Coronary artery (tissue), 2 donors: ENCODE measurements at regions not wholly inside any gene's neighbourhood (a gene's known extent, or its start where the extent isn't known, plus 50 kb on each side); places are given as distances from the start of the nearest gene placed in this dataset.

Experiments
- DNase-seq: peaks from one replicate; pipeline ENCODE4 v3.0.0-alpha.2; 2017; ENCODE audit warnings: low spot score
- H3K27ac ChIP-seq, 2 donors: fragments of 200-600 bp; sonication (generic); one replicate each; pipeline ENCODE4 v1.5.1; 2016 to 2019
- H3K4me3 ChIP-seq: fragments of 200-600 bp; sonication (generic); 2 replicates; pipeline ENCODE4 v1.5.1; 2016; ENCODE audit warnings: mild to moderate bottlenecking, moderate library complexity
- TF ChIP-seq, protein P1 (sequence below): fragments of 200-600 bp; sonication (generic); IDR thresholded peaks from one replicate; pipeline ENCODE4 v1.5.1; 2019; ENCODE audit warnings: antibody characterized with exemption

DNA sequence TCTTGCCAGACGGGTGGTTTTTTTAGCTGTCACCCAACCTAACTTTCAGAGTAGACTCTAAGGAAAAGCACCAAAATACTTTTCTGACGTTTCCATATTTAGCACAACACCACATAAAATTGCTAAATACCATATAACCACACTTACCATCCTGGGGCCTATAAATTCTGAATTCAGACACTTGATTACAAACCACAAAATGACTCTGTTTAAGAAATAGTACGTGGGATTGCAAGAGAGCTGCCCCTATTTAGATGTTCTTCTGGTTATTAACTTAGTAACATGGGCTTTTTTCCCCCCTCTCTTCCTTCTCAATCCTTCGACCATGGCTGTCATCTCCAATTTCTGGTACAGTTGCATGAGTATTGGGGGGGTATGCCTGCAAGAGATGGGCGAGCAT lies 287.7 kb downstream of the BMP4 start:
- DNase-seq = no peak
- Histone ChIP-seq H3K27ac (no peak overlapping the region), H3K4me3 (no peak overlapping the region)
- TF ChIP-seq, protein P1, sequence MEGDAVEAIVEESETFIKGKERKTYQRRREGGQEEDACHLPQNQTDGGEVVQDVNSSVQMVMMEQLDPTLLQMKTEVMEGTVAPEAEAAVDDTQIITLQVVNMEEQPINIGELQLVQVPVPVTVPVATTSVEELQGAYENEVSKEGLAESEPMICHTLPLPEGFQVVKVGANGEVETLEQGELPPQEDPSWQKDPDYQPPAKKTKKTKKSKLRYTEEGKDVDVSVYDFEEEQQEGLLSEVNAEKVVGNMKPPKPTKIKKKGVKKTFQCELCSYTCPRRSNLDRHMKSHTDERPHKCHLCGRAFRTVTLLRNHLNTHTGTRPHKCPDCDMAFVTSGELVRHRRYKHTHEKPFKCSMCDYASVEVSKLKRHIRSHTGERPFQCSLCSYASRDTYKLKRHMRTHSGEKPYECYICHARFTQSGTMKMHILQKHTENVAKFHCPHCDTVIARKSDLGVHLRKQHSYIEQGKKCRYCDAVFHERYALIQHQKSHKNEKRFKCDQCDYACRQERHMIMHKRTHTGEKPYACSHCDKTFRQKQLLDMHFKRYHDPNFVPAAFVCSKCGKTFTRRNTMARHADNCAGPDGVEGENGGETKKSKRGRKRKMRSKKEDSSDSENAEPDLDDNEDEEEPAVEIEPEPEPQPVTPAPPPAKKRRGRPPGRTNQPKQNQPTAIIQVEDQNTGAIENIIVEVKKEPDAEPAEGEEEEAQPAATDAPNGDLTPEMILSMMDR = no peak

DNA sequence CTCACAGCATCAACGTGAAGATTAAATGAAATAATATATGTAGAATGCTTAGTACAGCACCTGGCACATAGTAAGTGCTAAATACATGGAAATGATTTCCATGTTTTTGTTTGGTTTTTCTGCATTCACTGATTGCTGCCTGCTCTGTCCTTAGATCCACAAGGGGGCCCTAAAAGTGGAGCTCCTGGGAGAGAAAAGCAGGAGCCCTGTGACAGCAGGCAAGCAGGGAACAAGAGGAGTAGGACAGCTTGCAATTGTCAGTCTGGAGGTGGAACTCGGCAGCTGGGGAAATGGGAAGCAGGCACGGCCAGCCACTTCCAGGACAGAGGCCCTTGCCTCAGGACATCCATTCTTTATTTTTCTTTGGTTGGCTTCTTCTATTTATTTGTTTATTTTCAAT lies 292.9 kb downstream of the BMP4 start:
- TF ChIP-seq, protein P1 = no peak

DNA sequence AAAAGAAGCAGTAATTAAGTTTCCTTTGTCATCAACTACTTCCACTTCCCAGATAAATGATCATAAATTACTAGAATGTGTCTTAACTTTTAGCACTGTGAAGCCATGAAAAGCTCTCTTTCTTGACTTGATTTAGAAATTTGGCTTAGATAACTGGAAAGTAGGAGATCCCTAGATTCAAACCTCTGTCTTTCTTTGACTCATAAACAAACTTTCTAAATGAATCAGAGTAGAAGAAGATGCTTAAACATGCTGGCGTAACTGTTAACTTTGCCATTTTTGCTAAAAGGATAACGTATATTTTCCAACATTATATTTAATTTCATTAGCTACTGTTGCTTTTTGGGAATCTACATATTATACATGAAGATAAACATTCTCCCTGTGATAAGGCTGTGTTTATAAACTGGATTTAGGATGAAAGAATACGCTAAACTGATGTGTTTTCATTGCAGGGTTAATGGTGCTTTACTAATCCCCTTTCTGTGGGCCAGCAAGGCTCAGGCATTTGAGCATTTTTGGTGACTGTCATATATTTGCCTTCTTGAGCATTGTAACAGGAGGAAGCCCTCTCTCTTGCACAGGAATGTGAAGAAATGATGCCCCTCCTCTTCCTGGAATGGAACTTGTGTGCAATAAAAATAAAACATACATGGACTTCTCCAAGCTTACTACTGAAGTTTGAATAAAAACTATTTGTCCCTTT lies 301.4 kb downstream of the BMP4 start:
- TF ChIP-seq, protein P1 = no peak
- H3K27ac ChIP-seq = no peak overlapping the region
- no peak for DNase-seq
- no peak overlapping the region for H3K4me3 ChIP-seq

More for the DNA sequence above, 292.9 kb downstream of the BMP4 start:
- no peak for DNase-seq
- no peak overlapping the region for H3K4me3 ChIP-seq
- no peak overlapping the region for H3K27ac ChIP-seq

DNA sequence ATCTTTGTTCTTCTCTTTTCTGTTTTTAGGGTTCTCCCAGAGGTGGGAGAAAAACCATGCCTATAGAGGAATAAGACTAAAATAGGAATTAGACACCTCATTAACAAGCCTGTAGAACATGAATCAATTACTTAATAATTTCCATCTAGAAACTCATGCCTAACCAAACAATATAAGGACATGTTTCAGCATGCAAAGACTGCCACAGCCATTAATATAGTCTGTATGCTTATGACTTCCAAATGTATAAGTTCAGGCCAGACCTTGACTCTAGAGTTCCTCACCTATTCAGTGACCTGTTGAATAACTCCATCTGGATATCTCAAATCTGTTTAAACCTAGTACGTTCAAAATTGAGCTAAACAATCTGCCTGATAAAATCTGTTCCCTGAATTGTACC lies 304.6 kb downstream of the BMP4 start:
- Histone ChIP-seq H3K27ac (no peak overlapping the region), H3K4me3 (no peak overlapping the region)
- DNase-seq = no peak
- TF ChIP-seq, protein P1 = no peak

DNA sequence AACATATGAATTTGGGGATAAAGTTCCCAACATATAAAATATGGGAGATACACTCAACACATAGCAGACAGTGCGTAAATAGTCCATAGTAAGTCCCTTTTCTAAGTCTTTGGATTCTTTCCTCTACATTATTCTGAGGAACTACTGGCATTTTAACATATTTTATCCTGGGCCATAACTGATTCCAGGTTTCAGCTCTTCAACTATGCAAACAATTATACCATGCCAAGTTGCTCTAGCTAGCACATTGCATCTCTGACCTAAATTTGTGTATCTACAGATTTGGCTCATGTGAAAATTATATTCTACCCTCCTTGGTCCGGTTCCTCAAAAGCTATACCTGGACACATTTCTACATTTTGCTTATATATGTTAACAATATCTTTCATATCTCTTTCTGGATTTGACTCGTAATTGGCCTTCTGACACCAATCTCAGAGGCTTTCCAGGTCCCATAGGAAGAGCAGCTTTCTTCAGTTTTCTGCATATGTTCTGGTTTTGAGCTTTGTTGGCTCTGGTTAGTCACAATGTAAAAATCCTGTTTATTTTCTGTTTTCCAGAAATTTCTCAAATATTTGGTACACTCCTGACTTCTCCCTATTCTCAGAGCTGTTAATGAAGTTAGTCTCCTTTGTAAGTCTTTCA lies 305.4 kb downstream of the BMP4 start:
- no peak for DNase-seq
- Histone ChIP-seq H3K27ac (no peak overlapping the region), H3K4me3 (no peak overlapping the region)
- TF ChIP-seq, protein P1 = no peak

DNA sequence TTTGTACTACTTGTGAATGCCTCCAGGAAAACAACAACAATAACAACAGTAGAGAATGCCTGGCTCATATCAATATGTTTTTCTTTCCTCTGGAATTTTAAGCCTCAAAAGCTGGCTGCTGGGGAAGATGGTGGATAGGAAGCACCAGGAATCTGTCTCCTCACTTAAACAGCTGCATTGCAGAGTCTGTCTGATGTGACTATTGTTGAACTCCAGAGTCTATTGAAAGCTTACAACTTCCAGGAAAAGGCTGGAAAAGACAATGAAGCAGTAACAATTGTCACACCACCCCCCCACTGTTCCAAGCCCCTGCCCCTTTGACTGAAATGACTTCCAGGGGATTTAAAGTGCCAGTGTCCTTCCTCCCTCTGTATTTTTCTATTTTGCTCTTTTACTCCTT lies 309.7 kb downstream of the BMP4 start:
- TF ChIP-seq, protein P1 = no peak
- H3K4me3 ChIP-seq = no peak overlapping the region
- no peak for DNase-seq
- H3K27ac ChIP-seq = no peak overlapping the region

DNA sequence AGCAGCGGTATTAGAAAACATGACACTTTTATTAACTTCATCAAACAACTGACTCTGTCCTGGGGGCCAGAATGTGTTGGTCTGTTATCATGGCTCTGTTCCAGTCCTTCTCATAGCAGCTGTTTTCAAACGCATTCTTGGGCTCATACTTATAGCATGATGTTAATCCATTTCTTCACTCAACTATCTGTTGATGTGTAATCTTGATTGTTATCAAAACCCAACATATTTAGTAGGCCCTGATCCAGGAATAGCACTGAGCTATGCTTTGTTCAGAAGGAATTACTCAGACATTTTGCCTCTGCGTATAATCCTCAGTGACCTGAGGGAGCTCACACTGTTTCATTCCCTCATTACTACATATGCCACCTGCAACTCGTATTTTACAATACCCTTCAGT lies 315.9 kb downstream of the BMP4 start:
- Histone ChIP-seq H3K4me3 (no peak overlapping the region), H3K27ac (no peak overlapping the region)
- DNase-seq = no peak
- TF ChIP-seq, protein P1 = no peak
